ENCODE measurements at regions not wholly inside any gene's neighbourhood (a gene's known extent, or its start where the extent isn't known, plus 50 kb on each side); places are given as distances from the start of the nearest gene placed in this dataset.
"Not testable (repeated sequence)": the region's sequence is repeated elsewhere in the genome, so short reads cannot be mapped to it uniquely, and the experiment has no call there.

DNA sequence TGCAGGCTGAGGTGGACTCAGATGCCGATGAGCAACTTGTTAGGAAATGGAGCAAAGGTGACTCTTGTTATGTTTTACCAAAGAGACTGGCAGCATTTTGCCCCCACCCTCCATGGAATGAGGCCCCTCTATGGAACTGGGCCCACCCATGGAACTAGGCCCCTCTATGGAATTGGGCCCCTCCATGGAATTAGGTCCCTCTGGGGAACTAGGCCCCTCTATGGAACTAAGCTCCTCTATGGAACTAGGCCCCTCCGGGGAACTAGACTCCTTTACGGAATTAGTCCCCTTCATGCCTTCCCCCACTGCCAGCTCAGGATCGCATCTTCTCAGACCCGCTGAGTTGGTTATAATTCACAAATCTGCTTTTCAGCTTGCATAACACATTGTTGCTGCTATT lies 144.9 kb downstream of the THBS2 start:
- TF ChIP-seq CTCF (IDR thresholded peaks at IDR 0.05; ENCODE audit: control insufficient read depth, extremely low read depth, insufficient read depth): no peak
- DNase-seq (ENCODE audit: low read depth): no peak
- no peak overlapping the region for H3K4me3 ChIP-seq (ENCODE audit: low read depth, low read length)

GRCh38 chr6:169106176-169106575 lies 147.5 kb downstream of the THBS2 start:
- TF ChIP-seq CTCF (IDR thresholded peaks at IDR 0.05; ENCODE audit: control insufficient read depth, extremely low read depth, insufficient read depth): no peak
- DNase-seq (ENCODE audit: low read depth): no peak
- H3K4me3 ChIP-seq (ENCODE audit: low read depth, low read length): no peak overlapping the region

GRCh38 chr6:169101981-169102380 lies 151.7 kb downstream of the THBS2 start:
- DNase-seq (ENCODE audit: low read depth): no peak
- no peak overlapping the region for H3K4me3 ChIP-seq (ENCODE audit: low read depth, low read length)
- TF ChIP-seq CTCF (IDR thresholded peaks at IDR 0.05; ENCODE audit: control insufficient read depth, extremely low read depth, insufficient read depth): no peak

DNA sequence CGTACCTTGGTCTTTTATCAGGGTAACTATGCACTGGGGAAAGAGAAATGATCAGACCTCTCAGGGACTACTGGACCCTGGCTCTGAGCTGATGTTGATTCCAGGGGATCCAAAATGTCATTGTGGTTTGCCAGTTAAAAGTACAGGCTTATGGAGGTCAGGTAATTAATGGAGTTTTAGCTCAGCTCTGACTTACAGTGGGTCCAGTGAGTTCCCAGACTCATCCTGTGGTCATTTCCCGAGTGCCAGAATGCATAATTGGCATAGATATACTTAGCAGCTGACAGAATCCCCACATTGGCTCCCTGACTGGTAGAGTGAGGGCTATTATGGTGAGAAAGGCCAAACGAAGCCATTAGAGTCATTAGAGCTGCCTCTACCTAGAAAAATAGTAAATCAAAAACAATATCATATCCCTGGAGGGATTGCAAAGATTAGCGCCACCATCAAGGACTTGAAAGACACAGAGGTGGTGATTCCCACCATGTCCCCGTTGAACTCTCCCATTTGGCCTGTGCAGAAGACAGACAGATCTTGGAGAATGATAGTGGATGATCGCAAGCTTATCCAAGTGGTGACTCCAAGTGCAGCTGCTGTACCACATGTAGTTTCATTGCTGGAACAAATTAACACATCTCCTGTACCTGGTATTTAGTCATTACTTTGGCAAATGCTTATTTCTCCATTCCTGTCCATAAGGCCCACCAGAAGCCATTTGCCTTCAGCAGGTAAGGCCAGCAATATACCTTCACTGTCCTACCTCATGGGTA lies 152.4 kb downstream of the THBS2 start:
- DNase-seq (ENCODE audit: low read depth): no peak
- TF ChIP-seq CTCF (IDR thresholded peaks at IDR 0.05; ENCODE audit: control insufficient read depth, extremely low read depth, insufficient read depth): no peak
- no peak overlapping the region for H3K4me3 ChIP-seq (ENCODE audit: low read depth, low read length)

DNA sequence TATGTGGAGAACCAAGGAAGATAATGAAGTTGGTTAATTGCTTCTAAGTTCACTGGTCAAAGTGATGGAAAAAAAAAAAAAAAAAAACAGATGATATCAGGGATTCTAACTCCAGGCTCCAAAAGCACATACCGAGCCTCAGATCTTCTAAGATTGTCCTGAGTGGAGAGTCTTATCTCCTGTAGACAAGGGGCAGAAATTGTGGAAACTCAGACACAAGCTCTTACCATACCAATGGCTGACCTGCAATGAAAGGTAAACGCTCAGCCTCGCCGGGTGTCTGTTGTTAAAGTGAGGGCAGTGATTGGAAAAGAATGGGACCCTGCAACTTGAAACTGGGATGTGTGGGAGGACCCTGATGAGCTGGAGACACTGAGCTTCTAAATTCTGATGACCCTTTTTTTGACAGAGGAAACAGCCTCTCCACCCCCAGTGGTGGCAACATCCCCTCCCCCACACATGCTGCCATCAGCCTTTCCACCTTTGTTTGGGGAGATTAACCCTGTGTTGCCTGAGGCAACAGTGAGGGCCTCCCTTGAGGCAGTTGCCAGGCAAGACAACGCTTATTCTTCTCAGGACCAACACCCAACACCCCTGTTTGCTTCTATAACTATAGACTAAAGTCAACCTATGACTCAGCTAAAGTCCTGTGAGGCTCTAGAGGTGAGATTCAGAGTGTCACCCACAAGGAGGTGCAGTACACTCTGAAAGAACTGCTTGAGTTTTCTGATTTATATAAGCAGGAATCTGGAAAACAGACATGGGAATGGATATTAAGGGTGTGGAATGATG lies 154.0 kb downstream of the THBS2 start:
- no peak for TF ChIP-seq CTCF (IDR thresholded peaks at IDR 0.05; ENCODE audit: control insufficient read depth, extremely low read depth, insufficient read depth)
- H3K4me3 ChIP-seq (ENCODE audit: low read depth, low read length): no peak overlapping the region
- no peak for DNase-seq (ENCODE audit: low read depth)

DNA sequence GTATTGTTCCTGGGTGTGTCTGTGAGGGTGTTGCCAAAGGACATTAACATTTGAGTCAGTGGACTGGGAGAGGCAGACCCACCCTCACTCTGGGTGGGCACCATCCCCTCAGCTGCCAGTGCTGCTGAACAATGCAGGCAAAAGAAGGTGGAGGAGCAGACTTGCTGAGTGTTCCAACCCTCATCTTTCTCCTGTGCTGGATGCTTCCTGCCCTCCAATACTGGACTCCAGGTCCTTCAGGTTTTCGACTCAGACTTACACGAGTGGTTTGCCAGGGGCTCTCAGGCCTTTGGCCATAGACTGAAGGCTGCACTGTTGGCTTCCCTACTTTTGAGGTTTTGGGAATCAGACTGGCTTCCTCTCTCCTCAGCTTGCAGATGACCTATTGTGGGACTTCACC lies 155.0 kb downstream of the THBS2 start:
- not testable (repeated sequence) for DNase-seq (ENCODE audit: low read depth); H3K4me3 ChIP-seq (ENCODE audit: low read depth, low read length)

DNA sequence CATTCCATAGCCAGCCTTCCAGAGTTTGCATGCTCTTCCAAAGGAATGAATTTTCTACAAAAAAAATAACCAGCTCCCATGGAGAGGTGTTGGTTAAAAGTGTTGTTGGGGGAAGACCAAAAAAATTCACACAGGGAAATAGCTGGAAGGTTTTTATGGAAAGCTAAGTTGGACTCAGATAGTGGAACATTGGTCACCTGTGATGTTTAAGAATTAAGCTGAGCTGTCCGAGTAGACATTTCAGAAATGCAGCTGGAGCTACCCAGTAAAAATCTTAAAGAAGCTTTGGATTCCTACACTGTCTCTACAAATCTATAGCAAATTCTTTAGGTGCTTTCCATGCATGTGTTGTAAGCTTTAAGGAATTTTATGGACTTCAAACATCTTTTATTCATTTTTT lies 155.5 kb downstream of the THBS2 start:
- no peak for DNase-seq (ENCODE audit: low read depth)
- TF ChIP-seq CTCF (IDR thresholded peaks at IDR 0.05; ENCODE audit: control insufficient read depth, extremely low read depth, insufficient read depth): no peak
- H3K4me3 ChIP-seq (ENCODE audit: low read depth, low read length): no peak overlapping the region

All from LNCaP clone FGC (cell line).